Keratinocyte (primary cell): ENCODE measurements at regions not wholly inside any gene's neighbourhood (a gene's known extent, or its start where the extent isn't known, plus 50 kb on each side); places are given as distances from the start of the nearest gene placed in this dataset.

ENCODE experiments used
- DNase-seq: peaks from one replicate; pipeline ENCODE4 v3.0.0-alpha.2; 2011; ENCODE audit warnings: low read depth, missing footprints, low spot score
- FAIRE-seq: peaks from 2 replicates; lab custom pipeline; 2011; peaks lifted over from hg19 to GRCh38; lab: Jason Lieb, UNC
- H2AFZ ChIP-seq: 2 replicates; pipeline ENCODE4 v1.6.0; 2012; ENCODE audit warnings: low read length, control low read depth, inconsistent platforms; ENCODE audit not compliant: control insufficient read depth
- H3K27ac ChIP-seq: 2 replicates; pipeline ENCODE4 v1.5.1; 2011; ENCODE audit warnings: low read length; ENCODE audit not compliant: control insufficient read depth, insufficient read depth
- H3K27me3 ChIP-seq: 3 replicates; pipeline ENCODE4 v1.6.0; 2011; ENCODE audit warnings: low read length; ENCODE audit not compliant: control insufficient read depth, insufficient read depth; ENCODE audit errors: extremely low read depth
- H3K36me3 ChIP-seq, 2 experiments: 2 replicates in 1 of 2; 3 replicates in 1 of 2; pipeline ENCODE4 v1.5.1; 2011; ENCODE audit warnings: low read length in 2 of 2, mild to moderate bottlenecking in 1 of 2; ENCODE audit not compliant: control insufficient read depth in 2 of 2, insufficient read depth in 2 of 2; ENCODE audit errors: extremely low read depth in 1 of 2
- H3K4me1 ChIP-seq: 3 replicates; pipeline ENCODE4 v1.5.1; 2011; ENCODE audit warnings: low read length; ENCODE audit not compliant: control insufficient read depth, insufficient read depth; ENCODE audit errors: extremely low read depth
- H3K4me2 ChIP-seq: 3 replicates; pipeline ENCODE4 v1.6.0; 2011; ENCODE audit warnings: low read depth, low read length; ENCODE audit not compliant: control insufficient read depth, insufficient read depth; ENCODE audit errors: extremely low read depth
- H3K4me3 ChIP-seq, 3 experiments: fragments of 200-600 bp in 1 of 3; sonication (generic) in 1 of 3; 2 replicates in 2 of 3; 3 replicates in 1 of 3; pipeline ENCODE4 v1.5.1; 2011 to 2016; ENCODE audit warnings: low read length in 3 of 3, mild to moderate bottlenecking in 3 of 3, control low read depth in 2 of 3, inconsistent platforms in 1 of 3, low read depth in 1 of 3, mixed read lengths in 1 of 3, mixed run types in 1 of 3, moderate library complexity in 1 of 3; ENCODE audit not compliant: control insufficient read depth in 2 of 3, insufficient read depth in 2 of 3; ENCODE audit errors: extremely low read depth in 1 of 3
- H3K79me2 ChIP-seq: 2 replicates; pipeline ENCODE4 v1.6.0; 2012; ENCODE audit warnings: low read length; ENCODE audit not compliant: control insufficient read depth, insufficient read depth
- H3K9ac ChIP-seq: 3 replicates; pipeline ENCODE4 v1.6.0; 2011; ENCODE audit warnings: low read length; ENCODE audit not compliant: control insufficient read depth, insufficient read depth; ENCODE audit errors: extremely low read depth
- H3K9me1 ChIP-seq: 3 replicates; pipeline ENCODE4 v1.6.0; 2011; ENCODE audit warnings: low read length; ENCODE audit not compliant: control insufficient read depth, insufficient read depth; ENCODE audit errors: extremely low read depth
- H3K9me3 ChIP-seq: 2 replicates; pipeline ENCODE4 v1.5.1; 2012; ENCODE audit warnings: low read depth, low read length; ENCODE audit not compliant: control insufficient read depth
- H4K20me1 ChIP-seq: 3 replicates; pipeline ENCODE4 v1.6.0; 2011; ENCODE audit warnings: low read length; ENCODE audit not compliant: control insufficient read depth, insufficient read depth; ENCODE audit errors: extremely low read depth
- CTCF ChIP-seq, 3 experiments: IDR thresholded peaks in 1 of 3; conservative IDR thresholded peaks in 1 of 3; optimal IDR thresholded peaks in 1 of 3; 2 replicates in 2 of 3; 3 replicates in 1 of 3; pipeline versions ENCODE3 to v1.5.1; 2011; ENCODE audit warnings: low read length in 3 of 3, mild to moderate bottlenecking in 3 of 3, moderate library complexity in 2 of 3, control low read depth in 1 of 3, inconsistent platforms in 1 of 3; ENCODE audit not compliant: insufficient read depth in 2 of 3; ENCODE audit errors: extremely low read depth in 1 of 3
- EZH2 ChIP-seq: IDR thresholded peaks from one replicate; pipeline ENCODE4 v1.6.1; 2012; ENCODE audit warnings: inconsistent platforms, mild to moderate bottlenecking, low read length, moderate library complexity
- dilution Hi-C: fragments of 300-500 bp; cut with MboI; formaldehyde crosslinking; loops from one replicate; pipeline ENCODE4 v1.7.0; 2020; ENCODE audit warnings: low sequenced_read_pairs; ENCODE audit not compliant: extremely low pct_ligation_motif_present

DNA sequence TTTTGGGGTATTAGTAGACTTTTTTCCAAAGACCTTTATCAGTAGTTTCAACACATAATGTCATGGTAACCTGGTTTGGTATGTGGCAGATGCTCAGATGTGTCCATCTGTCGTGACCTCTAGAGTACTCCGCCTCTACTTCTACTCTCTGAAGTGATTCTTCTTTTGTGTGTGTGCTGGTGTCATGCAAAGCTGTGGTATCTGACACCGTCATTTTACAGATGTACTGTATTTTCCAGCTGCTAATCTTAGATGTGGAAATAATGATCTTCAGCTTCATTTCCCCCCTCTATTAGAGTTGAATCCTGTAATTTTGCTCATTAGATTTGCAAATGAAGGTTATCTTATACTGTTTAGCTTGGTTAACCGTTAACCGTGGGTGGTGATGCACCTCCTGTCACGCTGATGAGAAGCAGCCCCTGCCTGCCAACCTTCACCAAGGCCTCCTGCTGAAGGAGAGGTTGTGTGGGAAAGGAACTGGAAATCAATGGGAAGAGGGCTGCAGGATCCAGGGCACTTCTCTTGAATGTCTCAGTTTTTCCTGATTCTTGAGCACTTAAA, 222.4 kb upstream of the AMIGO2 start:
- no peak overlapping the region for H3K4me2 ChIP-seq
- DNase-seq = no peak
- H3K9me1 ChIP-seq = no peaks in the 10 kb centered on the region

DNA sequence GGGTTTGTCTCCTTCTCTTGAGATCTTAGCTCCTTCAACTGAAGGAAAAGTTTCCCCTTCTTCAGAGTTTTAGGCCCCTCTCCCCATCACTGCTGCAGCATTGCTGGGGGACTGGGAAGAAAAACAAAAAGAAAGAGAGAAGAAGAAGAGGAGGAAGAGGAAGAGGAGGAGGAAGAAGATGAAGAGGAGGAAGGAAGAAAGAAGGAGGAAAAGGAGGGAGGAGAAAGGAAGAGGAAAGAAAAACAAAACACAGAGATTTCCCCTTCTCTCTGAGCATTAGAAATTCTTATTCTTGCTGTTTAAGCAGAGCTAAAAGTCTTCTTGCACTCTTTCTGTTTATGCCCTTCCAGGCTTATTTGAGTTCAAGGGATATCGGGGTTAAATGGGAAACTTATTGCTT, 219.8 kb upstream of the AMIGO2 start:
- no peak overlapping the region for H3K9ac ChIP-seq
- TF ChIP-seq CTCF (optimal IDR thresholded peaks at IDR 0.05 in 1 of 3, IDR thresholded peaks at IDR 0.05 in 1 of 3, conservative IDR thresholded peaks at IDR 0.05 in 1 of 3; ENCODE audit: extremely low read depth in 1 of 3, insufficient read depth in 2 of 3, low read length in 3 of 3) (no peak), EZH2 (no peak)
- H3K4me3 ChIP-seq = no peak overlapping the region
- FAIRE-seq (no peak), DNase-seq (no peak)
- no peak overlapping the region for H3K4me2 ChIP-seq
- H3K4me1 ChIP-seq = peaks cover 9% of the 10 kb centered on the region
- H3K36me3 ChIP-seq = no peaks in the 10 kb centered on the region
- no peak overlapping the region for H2AFZ ChIP-seq
- H3K9me1 ChIP-seq = no peaks in the 10 kb centered on the region
- dilution Hi-C loops = no loop called here
- H3K79me2 ChIP-seq = no peaks in the 10 kb centered on the region
- no peaks in the 10 kb centered on the region for H4K20me1 ChIP-seq
- H3K27me3 ChIP-seq = no peaks in the 10 kb centered on the region
- H3K9me3 ChIP-seq = no peaks in the 10 kb centered on the region
- no peak overlapping the region for H3K27ac ChIP-seq

More for the DNA sequence above, 222.4 kb upstream of the AMIGO2 start:
- Histone ChIP-seq H3K36me3 (no peaks in the 10 kb centered on the region), H3K27me3 (no peaks in the 10 kb centered on the region), H3K9me3 (no peaks in the 10 kb centered on the region), H2AFZ (no peak overlapping the region), H3K27ac (no peak overlapping the region), H4K20me1 (no peaks in the 10 kb centered on the region), H3K9ac (no peak overlapping the region), H3K79me2 (no peaks in the 10 kb centered on the region), H3K4me1 (peaks cover 9% of the 10 kb centered on the region), H3K4me3 (no peak overlapping the region)
- TF ChIP-seq EZH2 = no peak
- TF ChIP-seq CTCF (optimal IDR thresholded peaks at IDR 0.05 in 1 of 3, IDR thresholded peaks at IDR 0.05 in 1 of 3, conservative IDR thresholded peaks at IDR 0.05 in 1 of 3; ENCODE audit: extremely low read depth in 1 of 3, insufficient read depth in 2 of 3, low read length in 3 of 3) = no peak
- FAIRE-seq = no peak
- dilution Hi-C loops = no loop called here
